Caco-2 (cell line): ENCODE measurements at regions not wholly inside any gene's neighbourhood (a gene's known extent, or its start where the extent isn't known, plus 50 kb on each side); places are given as distances from the start of the nearest gene placed in this dataset.

Experiments used
- BruUV-seq: library from RNA; stranded (reverse); fragments of 400-500 nt; replicated peaks from 2 replicates; lab custom pipeline; 2021; lab: Mats Ljungman, UMichigan
- CTCF ChIA-PET: fragments of 300-600 bp; sonication (Branson Sonifier 250); formaldehyde crosslinking; loops from one replicate; lab custom pipeline; 2022; ENCODE audit warnings: antibody characterized with exemption; lab: Charles Lee
- POLR2A ChIA-PET: fragments of 300-600 bp; sonication (Branson Sonifier 250); formaldehyde crosslinking; loops from one replicate; lab custom pipeline; 2022; ENCODE audit warnings: antibody characterized with exemption; lab: Charles Lee
- DNase-seq, 2 experiments: peaks; one replicate each; pipeline versions ENCODE4 v3.0.0 to v3.0.0-alpha.2; 2020 to 2022
- H3K27me3 ChIP-seq: replicated peaks from 2 replicates; pipeline ENCODE4 v1.6.0; 2011; ENCODE audit warnings: low read length; ENCODE audit not compliant: control insufficient read depth, insufficient read depth
- H3K36me3 ChIP-seq: 2 replicates; pipeline ENCODE4 v1.5.1; 2011; ENCODE audit warnings: low read length; ENCODE audit not compliant: control insufficient read depth, insufficient read depth
- H3K4me1 ChIP-seq: fragments of 250-450 bp; sonication (Bioruptor Pico); 2 replicates; pipeline ENCODE4 v1.5.1; 2020; ENCODE audit warnings: mild to moderate bottlenecking
- H3K4me3 ChIP-seq: 2 replicates; pipeline ENCODE4 v1.5.1; 2011; ENCODE audit warnings: low read depth, mild to moderate bottlenecking, control low read depth, low read length
- H3K9me3 ChIP-seq: fragments of 250-450 bp; sonication (Bioruptor Pico); 2 replicates; pipeline ENCODE4 v1.5.1; 2020; ENCODE audit warnings: mild to moderate bottlenecking, moderate library complexity
- H3K27ac Mint-ChIP-seq: one replicate; pipeline ENCODE4 v1.8.0; 2022; ENCODE audit warnings: mixed read lengths; ENCODE audit not compliant: unreplicated experiment
- H3K27me3 Mint-ChIP-seq: one replicate; pipeline ENCODE4 v1.8.0; 2022; ENCODE audit warnings: mixed read lengths; ENCODE audit not compliant: insufficient read depth, unreplicated experiment
- H3K36me3 Mint-ChIP-seq: one replicate; pipeline ENCODE4 v1.8.0; 2022; ENCODE audit warnings: mild to moderate bottlenecking, mixed read lengths; ENCODE audit not compliant: insufficient read depth, unreplicated experiment
- H3K4me1 Mint-ChIP-seq: one replicate; pipeline ENCODE4 v1.8.0; 2022; ENCODE audit warnings: low read depth, mixed read lengths; ENCODE audit not compliant: unreplicated experiment
- H3K4me3 Mint-ChIP-seq: one replicate; pipeline ENCODE4 v1.8.0; 2022; ENCODE audit warnings: mild to moderate bottlenecking, moderate library complexity, mixed read lengths; ENCODE audit not compliant: unreplicated experiment
- H3K9me3 Mint-ChIP-seq: one replicate; pipeline ENCODE4 v1.8.0; 2022; ENCODE audit warnings: mixed read lengths; ENCODE audit not compliant: unreplicated experiment
- intact Hi-C: fragments of 100-400 bp; cut with micrococcal nuclease; formaldehyde crosslinking; loops from one replicate; pipeline ENCODE4 v1.10.0; 2022; ENCODE audit not compliant: unreplicated experiment
- TF ChIP-seq, protein P1 (sequence below), 2 experiments: fragments of 200-600 bp in 1 of 2; IDR thresholded peaks; 1 replicate in 1 of 2; 2 replicates in 1 of 2; pipeline versions ENCODE4 v1.5.1 to v1.8.0; 2011 to 2022; ENCODE audit warnings: antibody characterized with exemption in 1 of 2, control low read depth in 1 of 2, inconsistent platforms in 1 of 2, low read depth in 1 of 2, low read length in 1 of 2, mild to moderate bottlenecking in 1 of 2, moderate library complexity in 1 of 2; ENCODE audit not compliant: insufficient read depth in 1 of 2, severe bottlenecking in 1 of 2, unreplicated experiment in 1 of 2

DNA sequence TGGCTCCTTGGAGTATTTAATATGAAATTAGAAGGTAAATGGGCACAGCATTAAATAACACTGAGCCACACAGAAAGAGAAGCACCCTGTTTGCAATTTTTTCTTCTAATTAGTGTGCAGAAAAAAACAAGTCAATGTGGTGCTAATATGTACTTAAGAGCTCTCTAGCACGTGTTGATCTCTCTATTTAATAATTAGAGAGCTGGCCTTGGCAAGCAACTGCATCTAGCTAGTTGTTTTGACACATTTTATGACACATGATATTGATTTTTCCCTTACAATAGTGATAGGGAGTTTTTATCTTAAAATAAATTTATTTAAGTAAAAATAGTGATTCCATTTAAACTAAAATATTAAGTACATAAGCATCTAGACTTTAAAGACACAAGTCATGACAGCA is 54.5 kb upstream of the NUDT12 start:
- no peaks in the 10 kb centered on the region for H3K4me1 ChIP-seq
- Mint-ChIP-seq H3K36me3 (no peaks in the 10 kb centered on the region), H3K27me3 (no peaks in the 10 kb centered on the region), H3K27ac (no peak overlapping the region), H3K9me3 (no peaks in the 10 kb centered on the region), H3K4me1 (no peaks in the 10 kb centered on the region), H3K4me3 (no peak overlapping the region)
- no peak overlapping the region for H3K4me3 ChIP-seq
- TF ChIP-seq, protein P1, sequence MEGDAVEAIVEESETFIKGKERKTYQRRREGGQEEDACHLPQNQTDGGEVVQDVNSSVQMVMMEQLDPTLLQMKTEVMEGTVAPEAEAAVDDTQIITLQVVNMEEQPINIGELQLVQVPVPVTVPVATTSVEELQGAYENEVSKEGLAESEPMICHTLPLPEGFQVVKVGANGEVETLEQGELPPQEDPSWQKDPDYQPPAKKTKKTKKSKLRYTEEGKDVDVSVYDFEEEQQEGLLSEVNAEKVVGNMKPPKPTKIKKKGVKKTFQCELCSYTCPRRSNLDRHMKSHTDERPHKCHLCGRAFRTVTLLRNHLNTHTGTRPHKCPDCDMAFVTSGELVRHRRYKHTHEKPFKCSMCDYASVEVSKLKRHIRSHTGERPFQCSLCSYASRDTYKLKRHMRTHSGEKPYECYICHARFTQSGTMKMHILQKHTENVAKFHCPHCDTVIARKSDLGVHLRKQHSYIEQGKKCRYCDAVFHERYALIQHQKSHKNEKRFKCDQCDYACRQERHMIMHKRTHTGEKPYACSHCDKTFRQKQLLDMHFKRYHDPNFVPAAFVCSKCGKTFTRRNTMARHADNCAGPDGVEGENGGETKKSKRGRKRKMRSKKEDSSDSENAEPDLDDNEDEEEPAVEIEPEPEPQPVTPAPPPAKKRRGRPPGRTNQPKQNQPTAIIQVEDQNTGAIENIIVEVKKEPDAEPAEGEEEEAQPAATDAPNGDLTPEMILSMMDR (IDR thresholded peaks at IDR 0.05; ENCODE audit: insufficient read depth in 1 of 2, low read depth in 1 of 2, low read length in 1 of 2, severe bottlenecking in 1 of 2, unreplicated experiment in 1 of 2): no peak
- ChIA-PET POLR2A (no interaction called here), CTCF (no interaction called here)
- DNase-seq: no peak
- no peaks in the 10 kb centered on the region for H3K36me3 ChIP-seq
- BruUV-seq: no TSS peak
- no peaks in the 10 kb centered on the region for H3K27me3 ChIP-seq
- intact Hi-C loops: no loop called here
- H3K9me3 ChIP-seq: no peaks in the 10 kb centered on the region

DNA sequence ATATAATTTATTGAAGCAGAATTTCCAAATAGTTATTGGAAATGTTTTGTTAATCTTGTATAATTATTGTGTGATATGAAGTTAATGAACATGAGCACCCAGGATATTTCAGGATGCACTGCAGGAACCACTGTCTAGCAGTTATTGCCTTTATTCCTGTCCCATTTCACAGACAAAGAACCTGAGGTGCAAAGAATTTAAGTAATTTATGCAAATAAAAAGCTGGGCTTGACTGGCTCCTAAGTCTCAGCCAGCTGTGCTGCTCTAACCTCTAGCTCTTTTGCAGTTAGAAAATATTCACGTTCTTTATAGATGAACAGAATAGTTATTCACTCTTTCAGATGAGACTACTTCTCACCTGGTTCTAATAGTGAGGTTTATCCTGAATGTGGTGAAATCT is 50.0 kb upstream of the NUDT12 start:
- no peaks in the 10 kb centered on the region for H3K27me3 ChIP-seq
- no TSS peak for BruUV-seq
- H3K27ac Mint-ChIP-seq: no peak overlapping the region
- POLR2A ChIA-PET: no interaction called here
- H3K36me3 Mint-ChIP-seq: no peaks in the 10 kb centered on the region
- no peaks in the 10 kb centered on the region for H3K4me1 Mint-ChIP-seq
- H3K4me1 ChIP-seq: no peaks in the 10 kb centered on the region
- TF ChIP-seq, protein P1 (IDR thresholded peaks at IDR 0.05; ENCODE audit: insufficient read depth in 1 of 2, low read depth in 1 of 2, low read length in 1 of 2, severe bottlenecking in 1 of 2, unreplicated experiment in 1 of 2): no peak
- no peak overlapping the region for H3K4me3 ChIP-seq
- no peaks in the 10 kb centered on the region for H3K36me3 ChIP-seq
- H3K4me3 Mint-ChIP-seq: no peak overlapping the region
- DNase-seq: no peak
- H3K9me3 ChIP-seq: no peaks in the 10 kb centered on the region
- H3K9me3 Mint-ChIP-seq: no peaks in the 10 kb centered on the region
- CTCF ChIA-PET: no interaction called here
- intact Hi-C loops: no loop called here
- peaks cover 10% of the 10 kb centered on the region for H3K27me3 Mint-ChIP-seq
